OCI-LY3 (cell line): ENCODE measurements at regions not wholly inside any gene's neighbourhood (a gene's known extent, or its start where the extent isn't known, plus 50 kb on each side); places are given as distances from the start of the nearest gene placed in this dataset.

Source experiments
- EZH2phosphoT487 ChIP-seq: fragments of 200-600 bp; shearing (Covaris generic); IDR thresholded peaks from 2 replicates; pipeline ENCODE4 v1.6.1; 2018; ENCODE audit warnings: antibody characterized with exemption, mixed run types, low read depth
- TF ChIP-seq, protein P1 (sequence below): fragments of 200-600, 300-600 bp; sonication (generic); IDR thresholded peaks from 2 replicates; pipeline ENCODE4 v1.5.1; 2014; ENCODE audit warnings: antibody characterized with exemption, low read length, low read depth

DNA sequence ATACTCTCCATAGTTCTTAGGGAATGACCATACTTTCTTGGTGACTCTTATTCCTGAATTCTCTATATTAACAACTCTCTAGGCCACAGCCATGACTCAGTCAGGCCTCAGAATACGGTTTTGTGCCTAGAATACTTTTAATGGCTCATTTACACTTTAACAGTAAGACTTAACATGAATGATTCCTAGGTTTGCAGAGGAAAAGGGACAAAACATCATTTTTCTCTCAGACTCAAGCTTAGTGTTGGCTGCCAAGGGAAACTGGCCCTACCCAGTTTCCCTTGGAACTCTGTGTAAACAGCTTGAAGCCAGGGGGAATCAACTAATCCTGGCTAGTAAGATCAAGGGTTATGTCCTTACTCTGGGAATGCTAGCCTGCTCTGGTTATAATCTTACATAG lies 164.9 kb upstream of the PKN2 start:
- TF ChIP-seq EZH2phosphoT487: no peak
- TF ChIP-seq, protein P1, sequence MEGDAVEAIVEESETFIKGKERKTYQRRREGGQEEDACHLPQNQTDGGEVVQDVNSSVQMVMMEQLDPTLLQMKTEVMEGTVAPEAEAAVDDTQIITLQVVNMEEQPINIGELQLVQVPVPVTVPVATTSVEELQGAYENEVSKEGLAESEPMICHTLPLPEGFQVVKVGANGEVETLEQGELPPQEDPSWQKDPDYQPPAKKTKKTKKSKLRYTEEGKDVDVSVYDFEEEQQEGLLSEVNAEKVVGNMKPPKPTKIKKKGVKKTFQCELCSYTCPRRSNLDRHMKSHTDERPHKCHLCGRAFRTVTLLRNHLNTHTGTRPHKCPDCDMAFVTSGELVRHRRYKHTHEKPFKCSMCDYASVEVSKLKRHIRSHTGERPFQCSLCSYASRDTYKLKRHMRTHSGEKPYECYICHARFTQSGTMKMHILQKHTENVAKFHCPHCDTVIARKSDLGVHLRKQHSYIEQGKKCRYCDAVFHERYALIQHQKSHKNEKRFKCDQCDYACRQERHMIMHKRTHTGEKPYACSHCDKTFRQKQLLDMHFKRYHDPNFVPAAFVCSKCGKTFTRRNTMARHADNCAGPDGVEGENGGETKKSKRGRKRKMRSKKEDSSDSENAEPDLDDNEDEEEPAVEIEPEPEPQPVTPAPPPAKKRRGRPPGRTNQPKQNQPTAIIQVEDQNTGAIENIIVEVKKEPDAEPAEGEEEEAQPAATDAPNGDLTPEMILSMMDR: no peak
